Skeletal muscle tissue (tissue), 3 donors: ENCODE measurements at regions not wholly inside any gene's neighbourhood (a gene's known extent, or its start where the extent isn't known, plus 50 kb on each side); places are given as distances from the start of the nearest gene placed in this dataset.
A peak's percentile ranks its signal among the peaks of the same experiment; 100 is the strongest.

Experiments
- H3K27ac ChIP-seq: one replicate; pipeline ENCODE4 v1.7.0; 2013; ENCODE audit warnings: mild to moderate bottlenecking, low read depth, low read length, inconsistent platforms
- H3K27me3 ChIP-seq, 3 donors: one replicate each; pipeline ENCODE4 v1.7.0; 2013; ENCODE audit warnings: low read length in 3 of 3; ENCODE audit not compliant: control insufficient read depth in 3 of 3, insufficient read depth in 3 of 3
- H3K36me3 ChIP-seq, 3 donors: one replicate each; pipeline ENCODE4 v1.7.0; 2013; ENCODE audit warnings: low read length in 3 of 3; ENCODE audit not compliant: control insufficient read depth in 3 of 3, insufficient read depth in 3 of 3
- H3K4me1 ChIP-seq, 3 donors: one replicate each; pipeline ENCODE4 v1.7.0; 2013; ENCODE audit warnings: low read length in 3 of 3, mild to moderate bottlenecking in 3 of 3; ENCODE audit not compliant: control insufficient read depth in 3 of 3, insufficient read depth in 3 of 3
- H3K4me3 ChIP-seq, 3 donors: one replicate each; pipeline ENCODE4 v1.7.0; 2013; ENCODE audit warnings: low read length in 3 of 3
- H3K9ac ChIP-seq, 3 donors: one replicate each; pipeline ENCODE4 v1.7.0; 2013; ENCODE audit warnings: low read length in 3 of 3, mild to moderate bottlenecking in 3 of 3, moderate library complexity in 2 of 3, low read depth in 1 of 3
- H3K9me3 ChIP-seq, 3 donors: one replicate each; pipeline ENCODE4 v1.7.0; 2013; ENCODE audit warnings: low read length in 3 of 3; ENCODE audit not compliant: control insufficient read depth in 3 of 3
- donor health status: Osteomylitis.

DNA sequence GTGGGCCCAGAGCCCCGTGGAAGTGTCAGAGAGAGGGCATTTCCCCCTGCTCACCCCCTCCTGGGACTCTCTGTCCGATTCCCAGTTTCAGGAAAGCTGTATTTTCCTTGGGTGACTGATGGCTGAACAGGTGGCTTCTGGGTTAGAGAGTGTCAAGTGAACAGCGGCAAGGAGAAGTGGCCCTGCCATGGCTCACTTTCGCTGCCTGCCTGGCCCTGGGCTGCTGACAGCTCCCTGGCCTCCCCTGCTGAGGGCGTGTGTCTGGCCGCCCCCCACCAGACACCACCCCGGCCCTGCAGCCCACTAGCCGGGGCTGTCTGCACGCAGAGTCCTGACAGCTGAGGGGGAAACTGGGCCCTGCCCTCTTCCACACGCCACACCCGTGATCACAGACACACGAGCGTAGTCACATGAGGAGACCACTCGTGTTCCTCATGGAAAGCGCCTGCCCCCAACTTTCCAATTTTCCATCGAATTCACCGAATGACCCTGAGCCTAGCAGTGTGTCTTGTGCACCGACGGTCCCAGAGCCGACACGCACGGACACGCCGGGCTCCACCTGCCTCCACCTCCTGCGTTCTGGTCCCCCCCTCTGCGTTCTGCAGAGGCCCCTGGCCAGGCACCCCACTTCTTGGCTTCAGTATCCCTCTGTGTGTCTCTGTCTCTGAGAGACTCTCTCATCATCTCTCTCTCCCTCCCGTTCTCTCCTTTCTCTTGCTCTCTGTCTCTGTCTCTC lies 60.6 kb upstream of the CASZ1 start:
- Histone ChIP-seq H3K9ac (peak overlapping the region; percentile 77 to 87 (median 84)), H3K9me3 (peaks cover 0 to 6% (median 0%) of the 10 kb centered on the region in 3 donors)

DNA sequence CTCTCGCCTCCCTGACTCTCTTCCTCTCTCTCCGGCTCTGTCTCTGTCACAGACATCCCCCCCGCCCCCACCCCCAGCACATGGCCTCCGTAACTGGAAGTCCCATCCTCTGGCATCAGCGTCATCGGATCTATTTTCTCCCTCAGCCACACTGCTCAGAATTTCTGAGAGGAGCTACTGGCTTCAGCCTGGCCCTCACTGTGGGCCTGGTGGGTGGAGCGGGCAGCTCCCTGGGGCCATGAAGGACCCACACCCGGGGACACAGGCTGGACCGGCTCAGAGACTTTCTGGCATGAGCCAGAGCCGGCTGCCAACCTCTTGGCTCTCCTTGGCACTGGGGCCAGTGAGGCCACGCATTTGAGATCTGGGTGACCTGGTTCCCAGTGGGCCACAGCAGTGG lies 61.2 kb upstream of the CASZ1 start:
- Histone ChIP-seq H3K4me3 (peak overlapping the region in 1 of 3 donors; percentile 29), H3K27ac (peak overlapping the region; percentile 98), H3K9ac (peak overlapping the region; percentile 69 to 87 (median 72)), H3K36me3 (no peaks in the 10 kb centered on the region), H3K4me1 (peaks cover 48 to 63% (median 63%) of the 10 kb centered on the region in 3 donors), H3K9me3 (peaks cover 0 to 6% (median 0%) of the 10 kb centered on the region in 3 donors), H3K27me3 (peaks cover 0 to 14% (median 0%) of the 10 kb centered on the region in 3 donors)

More for the DNA sequence above, 60.6 kb upstream of the CASZ1 start:
- peaks cover 43 to 66% (median 63%) of the 10 kb centered on the region in 3 donors for H3K4me1 ChIP-seq
- H3K4me3 ChIP-seq = peak overlapping the region; percentile 30 to 60 (median 43)
- H3K27ac ChIP-seq = peak overlapping the region; percentile 98
- peaks cover 0 to 14% (median 0%) of the 10 kb centered on the region in 3 donors for H3K27me3 ChIP-seq
- no peaks in the 10 kb centered on the region for H3K36me3 ChIP-seq

DNA sequence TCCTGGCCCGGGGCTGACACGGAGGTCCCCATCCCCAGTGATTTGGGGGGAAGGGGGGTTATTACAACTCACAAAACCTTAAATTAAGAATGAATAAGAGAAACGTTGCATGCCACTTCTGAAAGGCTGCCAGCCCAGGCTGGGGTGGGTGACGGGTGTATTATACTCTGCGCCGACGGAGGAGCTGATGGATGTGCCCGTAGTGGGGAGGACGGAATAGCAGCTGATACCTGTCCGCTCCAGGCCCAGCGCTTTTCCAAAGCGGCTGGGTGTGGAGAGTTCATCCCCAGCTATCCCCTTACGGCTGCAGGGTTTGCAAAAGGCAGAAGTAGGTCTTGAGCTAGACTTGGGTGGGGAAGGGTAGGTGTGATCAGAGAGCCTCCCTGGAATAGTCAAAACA lies 63.8 kb upstream of the CASZ1 start:
- peaks cover 0 to 19% (median 0%) of the 10 kb centered on the region in 3 donors for H3K27me3 ChIP-seq
- H3K4me1 ChIP-seq = peaks cover 58 to 74% (median 67%) of the 10 kb centered on the region in 3 donors
- no peak overlapping the region for H3K4me3 ChIP-seq
- no peak overlapping the region for H3K27ac ChIP-seq
- peak overlapping the region in 1 of 3 donors; percentile 68 for H3K9ac ChIP-seq
- peaks cover 0 to 4% (median 0%) of the 10 kb centered on the region in 3 donors for H3K9me3 ChIP-seq
- H3K36me3 ChIP-seq = no peaks in the 10 kb centered on the region

DNA sequence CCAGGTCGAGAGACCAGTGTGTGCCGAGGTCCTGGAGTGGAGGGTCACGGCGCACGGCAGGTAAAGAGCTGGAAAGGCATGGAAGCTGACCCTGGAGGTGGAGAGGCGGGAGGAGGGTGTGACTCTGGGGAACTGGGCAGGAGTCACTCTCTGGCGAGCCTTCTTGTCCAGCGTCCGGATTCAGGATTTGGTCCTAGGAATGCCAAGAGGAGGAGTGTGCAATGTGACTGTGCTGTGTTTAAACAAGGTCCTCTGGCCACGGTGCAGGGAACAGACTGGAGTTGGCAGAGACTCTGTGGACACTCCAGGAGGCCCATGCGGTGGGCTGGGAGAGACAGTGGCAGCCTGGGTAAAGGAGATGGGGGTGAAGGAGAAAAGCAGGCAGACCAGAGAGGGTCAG lies 64.2 kb upstream of the CASZ1 start:
- Histone ChIP-seq H3K9ac (peak overlapping the region in 1 of 3 donors; percentile 68), H3K9me3 (no peaks in the 10 kb centered on the region), H3K36me3 (no peaks in the 10 kb centered on the region), H3K4me3 (peak overlapping the region in 1 of 3 donors; percentile 13), H3K27me3 (peaks cover 0 to 19% (median 0%) of the 10 kb centered on the region in 3 donors), H3K27ac (peak overlapping the region; percentile 75), H3K4me1 (peaks cover 58 to 74% (median 67%) of the 10 kb centered on the region in 3 donors)

DNA sequence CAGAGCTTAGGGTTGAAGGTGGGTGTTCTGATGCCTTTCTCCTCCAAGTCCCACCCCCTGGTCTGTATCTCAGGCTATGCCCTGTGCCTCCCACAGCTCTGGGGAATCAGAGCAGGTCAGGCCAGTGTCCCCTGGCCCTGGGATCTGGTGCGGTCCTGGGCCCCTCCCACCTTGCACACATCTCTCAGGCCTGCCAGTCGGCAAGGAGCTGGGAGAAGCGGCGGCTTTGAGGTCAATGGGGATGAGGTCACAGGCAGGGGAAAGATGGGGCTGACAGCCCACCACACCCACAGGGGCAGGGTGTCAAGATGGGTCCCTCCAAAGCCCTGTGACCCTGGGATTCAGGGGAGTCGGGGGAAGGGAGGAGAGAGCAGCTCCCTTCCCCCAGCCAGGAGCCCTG lies 65.4 kb upstream of the CASZ1 start:
- Histone ChIP-seq H3K4me1 (peaks cover 54 to 68% (median 64%) of the 10 kb centered on the region in 3 donors), H3K27me3 (peaks cover 0 to 22% (median 0%) of the 10 kb centered on the region in 3 donors), H3K36me3 (no peaks in the 10 kb centered on the region), H3K27ac (peak overlapping the region; percentile 75), H3K9ac (peak overlapping the region in 2 of 3 donors; percentile 36 to 68), H3K9me3 (no peaks in the 10 kb centered on the region), H3K4me3 (no peak overlapping the region)

DNA sequence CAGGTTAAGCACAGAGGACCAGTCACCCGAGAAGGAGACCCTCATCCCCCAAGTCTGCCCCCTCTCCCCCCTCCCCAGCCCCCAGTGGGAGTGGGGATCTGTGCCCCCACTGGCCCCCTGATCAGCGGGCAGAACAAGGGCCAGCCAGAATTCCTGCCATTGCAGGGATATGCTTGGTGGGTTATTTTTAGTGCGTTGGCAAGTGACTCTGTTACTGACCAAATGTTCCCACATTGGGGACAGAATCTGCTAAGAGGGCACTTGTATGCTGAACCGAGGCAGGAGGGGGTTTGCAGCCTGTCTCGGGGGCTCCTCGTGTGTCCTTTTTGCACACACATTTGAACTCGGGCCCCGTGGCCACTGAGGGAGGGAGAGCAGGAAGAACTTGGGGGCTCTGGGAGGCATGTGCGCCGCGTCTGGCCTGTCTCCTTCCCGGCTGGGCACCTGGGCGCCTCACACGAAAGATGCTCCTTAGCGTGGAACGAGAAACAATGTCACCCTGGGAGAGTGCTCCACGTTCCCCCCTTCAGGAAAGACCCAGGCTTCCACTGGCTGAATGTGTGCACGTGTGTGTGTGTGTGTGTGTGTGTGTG lies 66.4 kb upstream of the CASZ1 start:
- H3K9ac ChIP-seq = peak overlapping the region in 2 of 3 donors; percentile 71 to 83
- no peaks in the 10 kb centered on the region for H3K9me3 ChIP-seq
- H3K36me3 ChIP-seq = no peaks in the 10 kb centered on the region
- H3K4me1 ChIP-seq = peaks cover 45 to 61% (median 54%) of the 10 kb centered on the region in 3 donors
- peak overlapping the region; percentile 75 for H3K27ac ChIP-seq
- peaks cover under 1 to 24% (median 2%) of the 10 kb centered on the region in 3 donors for H3K27me3 ChIP-seq
- peak overlapping the region in 2 of 3 donors; percentile 49 to 61 for H3K4me3 ChIP-seq

DNA sequence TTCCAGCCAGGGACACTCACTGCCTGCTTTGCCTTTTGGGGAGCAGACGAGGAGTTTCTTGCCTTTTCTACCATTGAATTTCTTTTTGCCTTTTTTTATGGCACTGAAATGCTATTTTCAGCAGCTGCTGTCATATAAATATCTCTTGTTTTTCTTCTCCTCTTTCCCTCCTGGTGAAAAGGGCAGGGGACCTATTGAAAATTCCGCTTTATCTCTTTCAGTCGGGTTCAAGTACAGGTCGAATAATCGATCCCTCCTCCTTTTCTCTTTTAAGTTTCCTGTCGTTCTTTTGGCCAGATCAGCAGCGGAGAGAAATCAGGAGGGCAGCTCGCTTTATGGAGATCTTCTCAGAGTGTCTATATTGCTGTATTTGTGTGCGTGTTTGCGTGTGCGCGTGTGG lies 67.4 kb upstream of the CASZ1 start:
- Histone ChIP-seq H3K36me3 (no peaks in the 10 kb centered on the region), H3K4me3 (no peak overlapping the region), H3K9ac (peak overlapping the region in 1 of 3 donors; percentile 57), H3K27ac (no peak overlapping the region), H3K9me3 (no peaks in the 10 kb centered on the region), H3K27me3 (peaks cover 3 to 29% (median 12%) of the 10 kb centered on the region in 3 donors), H3K4me1 (peaks cover 35 to 51% (median 44%) of the 10 kb centered on the region in 3 donors)

DNA sequence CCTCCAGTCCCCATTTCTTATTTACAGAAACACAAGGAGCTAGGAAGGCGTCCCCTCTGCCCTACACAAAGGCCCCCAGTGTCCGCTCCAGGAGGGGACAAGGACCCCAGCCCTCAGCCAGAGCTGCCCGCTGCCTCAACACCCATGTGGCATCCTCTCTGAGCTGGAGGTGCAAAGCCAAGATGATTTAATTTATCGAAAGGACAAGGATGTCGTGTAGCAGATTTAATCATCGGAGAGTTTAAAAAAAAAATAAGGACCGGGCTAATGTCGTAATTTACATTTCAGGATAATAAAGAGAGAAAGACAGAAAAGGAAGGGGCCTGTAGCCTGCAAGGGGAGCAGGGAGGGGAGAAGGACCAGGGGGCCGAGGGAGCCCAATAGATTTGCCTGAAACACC lies 68.3 kb upstream of the CASZ1 start:
- H3K27ac ChIP-seq = no peak overlapping the region
- peaks cover 35 to 49% (median 42%) of the 10 kb centered on the region in 3 donors for H3K4me1 ChIP-seq
- H3K4me3 ChIP-seq = no peak overlapping the region
- H3K9ac ChIP-seq = no peak overlapping the region
- no peaks in the 10 kb centered on the region for H3K36me3 ChIP-seq
- no peaks in the 10 kb centered on the region for H3K9me3 ChIP-seq
- H3K27me3 ChIP-seq = peaks cover 3 to 29% (median 17%) of the 10 kb centered on the region in 3 donors

DNA sequence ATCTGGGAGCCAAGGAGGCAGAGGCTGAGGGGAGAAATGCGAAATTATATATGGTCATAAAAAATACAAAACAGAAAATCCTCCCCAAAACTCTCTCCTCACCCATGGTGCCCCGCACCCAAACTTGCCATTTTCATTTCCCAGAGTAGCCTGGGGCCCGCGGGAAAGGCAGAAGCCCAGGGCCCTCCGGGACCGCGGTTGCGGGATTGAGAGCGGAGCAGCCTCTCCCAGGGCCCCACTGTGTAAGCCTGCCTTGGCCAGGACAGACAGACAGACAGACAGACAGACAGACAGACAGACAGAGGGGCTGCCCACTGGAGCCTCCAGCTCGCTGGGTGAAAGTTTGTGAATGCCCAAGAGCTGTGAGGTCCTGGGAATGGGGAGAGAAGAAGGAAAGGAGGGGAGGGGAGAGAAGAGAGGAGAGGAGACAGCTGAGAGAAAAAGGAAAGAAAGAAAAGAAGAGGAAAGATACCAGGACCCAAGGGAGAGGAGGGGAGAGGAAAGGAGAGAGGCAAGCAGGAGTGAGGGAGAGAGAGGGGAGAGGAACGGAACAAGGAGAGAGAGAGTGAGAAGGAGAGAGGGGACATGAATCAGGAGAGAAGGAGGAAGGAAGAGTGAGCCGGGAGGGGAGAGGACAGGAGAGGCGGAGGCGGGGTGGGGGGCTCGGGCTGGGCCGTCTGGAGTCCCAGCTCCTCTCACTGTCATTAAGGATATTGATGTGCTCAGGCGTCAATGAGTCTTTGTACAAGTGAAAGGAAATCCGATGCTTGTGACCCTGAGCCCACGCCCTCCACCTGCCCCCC lies 69.3 kb upstream of the CASZ1 start:
- peaks cover 3 to 23% (median 17%) of the 10 kb centered on the region in 3 donors for H3K27me3 ChIP-seq
- H3K4me1 ChIP-seq = peaks cover 29 to 42% (median 35%) of the 10 kb centered on the region in 3 donors
- H3K4me3 ChIP-seq = no peak overlapping the region
- no peak overlapping the region for H3K9ac ChIP-seq
- H3K9me3 ChIP-seq = no peaks in the 10 kb centered on the region
- H3K27ac ChIP-seq = no peak overlapping the region
- no peaks in the 10 kb centered on the region for H3K36me3 ChIP-seq
